ENCODE measurements at regions not wholly inside any gene's neighbourhood (a gene's known extent, or its start where the extent isn't known, plus 50 kb on each side); places are given as distances from the start of the nearest gene placed in this dataset.

GRCh38 chr13:50174630-50175029 lies 159.4 kb downstream of the KCNRG start:
- TF ChIP-seq POLR2A (IDR thresholded peaks at IDR 0.05) (no peak), EP300 (IDR thresholded peaks at IDR 0.05) (no peak), CTCF (IDR thresholded peaks at IDR 0.05) (no peak), POLR2AphosphoS5 (IDR thresholded peaks at IDR 0.05) (no peak)
